ENCODE measurements at regions not wholly inside any gene's neighbourhood (a gene's known extent, or its start where the extent isn't known, plus 50 kb on each side); places are given as distances from the start of the nearest gene placed in this dataset.

- in situ Hi-C loops (cut with MboI) (no loop called here), intact Hi-C loops (cut with micrococcal nuclease; ENCODE audit: unreplicated experiment) (no loop called here)
- FAIRE-seq: no peak
- WGBS (ENCODE audit: insufficient coverage, insufficient replicate concordance, low lambda C conversion rate, missing lambda C conversion rate): 22% methylated on average over 13 of the region's 13 CpGs
- H3K4me1 ChIP-seq (ENCODE audit: control insufficient read depth, insufficient read depth, low read length): no peaks in the 10 kb centered on the region
- H4K20me1 ChIP-seq (ENCODE audit: control insufficient read depth, insufficient read depth): no peaks in the 10 kb centered on the region
- no peaks in the 10 kb centered on the region; a peak in 2 of 4 replicates for H3K27me3 ChIP-seq (replicated peaks in 1 of 2; ENCODE audit: control insufficient read depth in 2 of 2, insufficient read depth in 2 of 2, low read length in 1 of 2)
- CTCF ChIA-PET: no interaction called here
- DNase-seq (ENCODE audit: low read depth, low spot score): no peak
- SMC1A ChIA-PET (ENCODE audit: uncharacterized antibody, unreplicated experiment): no interaction called here
- no peak overlapping the region for H3K4me2 ChIP-seq (ENCODE audit: control insufficient read depth, insufficient read depth)
- ATAC-seq: no peak
- no peaks in the 10 kb centered on the region for H3K79me2 ChIP-seq (ENCODE audit: control insufficient read depth, insufficient read depth, low read length)
- no peak overlapping the region for H3K9ac ChIP-seq (ENCODE audit: control insufficient read depth, insufficient read depth, low read length)
- POLR2A ChIA-PET: no interaction called here
- H2AFZ ChIP-seq (ENCODE audit: control insufficient read depth, low read depth, low read length): no peak overlapping the region
- BruUV-seq (replicated peaks): no TSS peak
- RAD21 ChIA-PET (ENCODE audit: unreplicated experiment): no interaction called here
- no peaks in the 10 kb centered on the region for H3K9me3 ChIP-seq (replicated peaks; ENCODE audit: control insufficient read depth, insufficient read depth, low read length)
- no peak overlapping the region for H3K4me3 ChIP-seq
- TF ChIP-seq TARDBP (IDR thresholded peaks at IDR 0.05; ENCODE audit: borderline replicate concordance): no peak
- TF ChIP-seq ZSCAN29 (IDR thresholded peaks at IDR 0.05): no peak
- TF ChIP-seq, protein P1, sequence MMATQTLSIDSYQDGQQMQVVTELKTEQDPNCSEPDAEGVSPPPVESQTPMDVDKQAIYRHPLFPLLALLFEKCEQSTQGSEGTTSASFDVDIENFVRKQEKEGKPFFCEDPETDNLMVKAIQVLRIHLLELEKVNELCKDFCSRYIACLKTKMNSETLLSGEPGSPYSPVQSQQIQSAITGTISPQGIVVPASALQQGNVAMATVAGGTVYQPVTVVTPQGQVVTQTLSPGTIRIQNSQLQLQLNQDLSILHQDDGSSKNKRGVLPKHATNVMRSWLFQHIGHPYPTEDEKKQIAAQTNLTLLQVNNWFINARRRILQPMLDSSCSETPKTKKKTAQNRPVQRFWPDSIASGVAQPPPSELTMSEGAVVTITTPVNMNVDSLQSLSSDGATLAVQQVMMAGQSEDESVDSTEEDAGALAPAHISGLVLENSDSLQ (IDR thresholded peaks at IDR 0.05): no peak
- no peak for TF ChIP-seq HDAC6 (IDR thresholded peaks at IDR 0.05; ENCODE audit: unreplicated experiment)
- no peak for TF ChIP-seq CEBPZ (IDR thresholded peaks at IDR 0.05; ENCODE audit: low read depth, low read length)
- no peak for TF ChIP-seq MAX (IDR thresholded peaks at IDR 0.05; ENCODE audit: low read depth, low read length)
- no peak for TF ChIP-seq WRNIP1 (IDR thresholded peaks at IDR 0.05; ENCODE audit: borderline replicate concordance, low read depth, low read length)
- TF ChIP-seq CBFB (IDR thresholded peaks at IDR 0.05; ENCODE audit: low read depth): no peak
- no peak for TF ChIP-seq STAT1 (conservative IDR thresholded peaks at IDR 0.05)
- no peak for TF ChIP-seq NBN (IDR thresholded peaks at IDR 0.05)
- no peak for TF ChIP-seq RAD21 (IDR thresholded peaks at IDR 0.05; ENCODE audit: insufficient read depth, low read depth, low read length)
- no peak for TF ChIP-seq MEF2A (IDR thresholded peaks at IDR 0.05; ENCODE audit: insufficient read depth, low read depth, low read length)
- no peaks in the 10 kb centered on the region for H3K36me3 ChIP-seq (ENCODE audit: control insufficient read depth in 2 of 2, insufficient read depth in 2 of 2, low read length in 1 of 2)
- no peak overlapping the region for H3K27ac ChIP-seq (ENCODE audit: control insufficient read depth, insufficient read depth)
Measured at GRCh38 chr16:86080131-86080875, 181.3 kb downstream of the IRF8 start.

Data from GM12878 (cell line).